Uterus (tissue), 3 donors: ENCODE measurements at regions not wholly inside any gene's neighbourhood (a gene's known extent, or its start where the extent isn't known, plus 50 kb on each side); places are given as distances from the start of the nearest gene placed in this dataset.

Experiments used
- DNase-seq, 2 donors: peaks; one replicate each; pipeline ENCODE4 v3.0.0-alpha.2; 2019 to 2020
- H3K27ac ChIP-seq, 2 donors: fragments of 200-600 bp; sonication (generic); 1 replicate in 1 of 2; 2 replicates in 1 of 2; pipeline ENCODE4 v1.5.1; 2016 to 2018
- H3K27me3 ChIP-seq, 2 donors: fragments of 200-600 bp; sonication (generic); one replicate each; pipeline ENCODE4 v1.5.1; 2018 to 2019; ENCODE audit warnings: control low read depth in 1 of 2
- H3K36me3 ChIP-seq, 2 donors: fragments of 200-600 bp; sonication (generic); one replicate each; pipeline ENCODE4 v1.5.1; 2019; ENCODE audit warnings: control low read depth in 1 of 2
- H3K4me1 ChIP-seq, 2 donors: fragments of 200-600 bp; sonication (generic); one replicate each; pipeline ENCODE4 v1.5.1; 2018 to 2019; ENCODE audit warnings: control low read depth in 1 of 2
- H3K4me3 ChIP-seq, 2 donors: fragments of 200-600 bp; sonication (generic); 1 replicate in 1 of 2; 2 replicates in 1 of 2; pipeline ENCODE4 v1.5.1; 2018 to 2019; ENCODE audit warnings: mild to moderate bottlenecking in 1 of 2
- H3K9me3 ChIP-seq, 2 donors: fragments of 200-600 bp; sonication (generic); one replicate each; pipeline ENCODE4 v1.5.1; 2019; ENCODE audit warnings: control low read depth in 1 of 2
- CTCF ChIP-seq, 4 experiments: fragments of 200-600 bp in 2 of 4; fragments of 450-650 bp in 2 of 4; sonication (generic) in 2 of 4; IDR thresholded peaks; one replicate each; pipeline ENCODE4 v1.5.1; 2016 to 2019; ENCODE audit warnings: antibody characterized with exemption in 4 of 4, mild to moderate bottlenecking in 2 of 4, moderate library complexity in 1 of 4
- POLR2A ChIP-seq, 2 donors: fragments of 450-650 bp; IDR thresholded peaks; one replicate each; pipeline ENCODE4 v1.6.1; 2016; ENCODE audit warnings: antibody characterized with exemption in 2 of 2, mild to moderate bottlenecking in 1 of 2, moderate library complexity in 1 of 2
- intact Hi-C: fragments of 100-400 bp; cut with DNase I; formaldehyde crosslinking; loops from one replicate; pipeline ENCODE4 v1.15.1; 2023; ENCODE audit warnings: low total_unique reads
- donor health status: DM: yes; HTN: yes; CAD: no.

GRCh38 chr12:54126696-54127537 is 61.9 kb downstream of the SMUG1 start:
- Histone ChIP-seq H3K27ac (peak overlapping the region; percentile 70 to 71), H3K9me3 (no peaks in the 10 kb centered on the region), H3K36me3 (no peaks in the 10 kb centered on the region), H3K4me3 (peak overlapping the region; percentile 50 to 73), H3K4me1 (no peaks in the 10 kb centered on the region), H3K27me3 (peaks cover 0 to 18% of the 10 kb centered on the region in 2 donors)
- intact Hi-C loops, result no loop called here
- DNase-seq, result peak; percentile 54 to 79
- TF ChIP-seq POLR2A (IDR thresholded peaks at IDR 0.05) (peak; percentile 40 to 46), CTCF (IDR thresholded peaks at IDR 0.05) (no peak)

- peaks cover 0 to 18% of the 10 kb centered on the region in 2 donors for H3K27me3 ChIP-seq
- TF ChIP-seq POLR2A (IDR thresholded peaks at IDR 0.05) (no peak), CTCF (IDR thresholded peaks at IDR 0.05) (no peak)
- H3K36me3 ChIP-seq, result no peaks in the 10 kb centered on the region
- peak overlapping the region; percentile 70 to 71 for H3K27ac ChIP-seq
- peak overlapping the region in 1 of 2 donors; percentile 73 for H3K4me3 ChIP-seq
- no peaks in the 10 kb centered on the region for H3K4me1 ChIP-seq
- no peaks in the 10 kb centered on the region for H3K9me3 ChIP-seq
- intact Hi-C loops, result no loop called here
- DNase-seq, result no peak
These were observed 61.1 kb downstream of the SMUG1 start for GRCh38 chr12:54127538-54128259.

GRCh38 chr12:54128416-54128815 is 60.4 kb downstream of the SMUG1 start:
- no peak overlapping the region for H3K27ac ChIP-seq
- intact Hi-C loops, result no loop called here
- no peaks in the 10 kb centered on the region for H3K4me1 ChIP-seq
- H3K4me3 ChIP-seq, result no peak overlapping the region
- H3K36me3 ChIP-seq, result no peaks in the 10 kb centered on the region
- no peaks in the 10 kb centered on the region for H3K9me3 ChIP-seq
- no peak for TF ChIP-seq POLR2A (IDR thresholded peaks at IDR 0.05)
- no peak for TF ChIP-seq CTCF (IDR thresholded peaks at IDR 0.05)
- peaks cover 0 to 18% of the 10 kb centered on the region in 2 donors for H3K27me3 ChIP-seq
- no peak for DNase-seq

- H3K4me1 ChIP-seq, result no peaks in the 10 kb centered on the region
These were observed 59.5 kb downstream of the SMUG1 start for GRCh38 chr12:54129028-54129903.

More at GRCh38 chr12:54129028-54129903, 59.5 kb downstream of the SMUG1 start:
- H3K27ac ChIP-seq, result no peak overlapping the region
- intact Hi-C loops, result no loop called here
- TF ChIP-seq POLR2A (IDR thresholded peaks at IDR 0.05), result no peak
- TF ChIP-seq CTCF (IDR thresholded peaks at IDR 0.05), result no peak
- H3K9me3 ChIP-seq, result no peaks in the 10 kb centered on the region
- H3K4me3 ChIP-seq, result no peak overlapping the region
- no peaks in the 10 kb centered on the region for H3K36me3 ChIP-seq
- no peak for DNase-seq
- H3K27me3 ChIP-seq, result peaks cover 0 to 12% of the 10 kb centered on the region in 2 donors
